GM23338 (cell line): ENCODE measurements at regions not wholly inside any gene's neighbourhood (a gene's known extent, or its start where the extent isn't known, plus 50 kb on each side); places are given as distances from the start of the nearest gene placed in this dataset.

Experiments used
- ATAC-seq: fragments of 200-7000 bp; cut with Tn5 transposase; 3 replicates; pipeline ENCODE4 v1.9.1; 2020
- DNase-seq: peaks from one replicate; pipeline ENCODE4 v3.0.0-alpha.2; 2015; ENCODE audit warnings: low spot score
- H2AFZ ChIP-seq: fragments of 200-600 bp; sonication (generic); 2 replicates; pipeline ENCODE4 v1.8.0; 2016; ENCODE audit warnings: antibody characterized with exemption, mild to moderate bottlenecking, moderate library complexity
- H3F3A ChIP-seq: fragments of 200-600 bp; sonication (generic); replicated peaks from 2 replicates; pipeline ENCODE4 v1.8.0; 2017; ENCODE audit warnings: antibody characterized with exemption, mixed run types, low read depth
- H3K27ac ChIP-seq: fragments of 200-600 bp; sonication (generic); 2 replicates; pipeline ENCODE4 v1.6.1; 2016; ENCODE audit warnings: low read depth
- H3K27me3 ChIP-seq: fragments of 200-600 bp; sonication (generic); 2 replicates; pipeline ENCODE4 v1.8.0; 2016; ENCODE audit warnings: mild to moderate bottlenecking, mixed run types, moderate library complexity; ENCODE audit not compliant: insufficient read depth
- H3K36me3 ChIP-seq: fragments of 200-600 bp; sonication (generic); 2 replicates; pipeline ENCODE4 v1.8.0; 2016; ENCODE audit warnings: mild to moderate bottlenecking; ENCODE audit not compliant: insufficient read depth
- H3K4me1 ChIP-seq: fragments of 200-600 bp; sonication (generic); 2 replicates; pipeline ENCODE4 v1.8.0; 2016; ENCODE audit warnings: mild to moderate bottlenecking, moderate library complexity; ENCODE audit not compliant: insufficient read depth
- H3K4me2 ChIP-seq: fragments of 200-600 bp; sonication (generic); 2 replicates; pipeline ENCODE4 v1.7.1; 2017; ENCODE audit warnings: mixed run types
- H3K4me3 ChIP-seq: fragments of 200-600 bp; sonication (generic); 2 replicates; pipeline ENCODE4 v1.6.1; 2016; ENCODE audit warnings: mixed run types
- H3K79me2 ChIP-seq: fragments of 200-600 bp; sonication (generic); replicated peaks from 2 replicates; pipeline ENCODE4 v1.8.0; 2017; ENCODE audit warnings: mild to moderate bottlenecking; ENCODE audit not compliant: insufficient read depth
- H3K9me2 ChIP-seq: fragments of 200-600 bp; sonication (generic); 2 replicates; pipeline ENCODE4 v1.8.0; 2017; ENCODE audit not compliant: insufficient read depth
- H4K20me1 ChIP-seq: fragments of 200-600 bp; sonication (generic); replicated peaks from 2 replicates; pipeline ENCODE4 v1.8.0; 2017; ENCODE audit warnings: mild to moderate bottlenecking; ENCODE audit not compliant: insufficient read depth
- H3K27ac Mint-ChIP-seq: 2 replicates; pipeline ENCODE4 v1.8.0; 2020; ENCODE audit warnings: inconsistent platforms, mild to moderate bottlenecking, moderate library complexity, mixed read lengths
- H3K27me3 Mint-ChIP-seq: 3 replicates; pipeline ENCODE4 v1.8.0; 2022; ENCODE audit warnings: low read depth, mild to moderate bottlenecking, moderate library complexity, mixed read lengths, inconsistent platforms; ENCODE audit not compliant: insufficient read depth, poor library complexity
- H3K36me3 Mint-ChIP-seq: 3 replicates; pipeline ENCODE4 v1.8.0; 2021; ENCODE audit warnings: low read depth, mild to moderate bottlenecking, inconsistent platforms, moderate library complexity, mixed read lengths
- H3K4me1 Mint-ChIP-seq: 3 replicates; pipeline ENCODE4 v1.8.0; 2020; ENCODE audit warnings: mild to moderate bottlenecking, inconsistent platforms, mixed read lengths
- H3K4me3 Mint-ChIP-seq: 3 replicates; pipeline ENCODE4 v1.8.0; 2021; ENCODE audit warnings: moderate library complexity, mild to moderate bottlenecking, inconsistent platforms, mixed read lengths
- H3K9me3 Mint-ChIP-seq: 3 replicates; pipeline ENCODE4 v1.8.0; 2020; ENCODE audit warnings: moderate library complexity, mild to moderate bottlenecking, inconsistent platforms, mixed read lengths
- CREB1 ChIP-seq: fragments of 250-450 bp; sonication (Bioruptor Pico); IDR thresholded peaks from 2 replicates; pipeline ENCODE4 v1.5.0; 2020; ENCODE audit warnings: low read depth, mild to moderate bottlenecking, moderate library complexity
- CTCF ChIP-seq, 2 experiments: fragments of 200-600 bp in 1 of 2; sonication (generic) in 1 of 2; conservative IDR thresholded peaks; 2 replicates each; pipeline versions ENCODE4 v1.5.1 to v1.6.1; 2016 to 2017; ENCODE audit warnings: antibody characterized with exemption in 2 of 2, low read depth in 2 of 2, mild to moderate bottlenecking in 2 of 2, moderate library complexity in 1 of 2
- ETS1 ChIP-seq: IDR thresholded peaks from 2 replicates; pipeline ENCODE4 v1.6.1; 2016; ENCODE audit warnings: antibody characterized with exemption
- EZH2 ChIP-seq: fragments of 200-600 bp; sonication (generic); IDR thresholded peaks from one replicate; pipeline ENCODE4 v1.8.0; 2017; ENCODE audit warnings: antibody characterized with exemption, mild to moderate bottlenecking, low read depth; ENCODE audit not compliant: unreplicated experiment
- EZH2phosphoT487 ChIP-seq: fragments of 200-600 bp; sonication (generic); IDR thresholded peaks from one replicate; pipeline ENCODE4 v1.8.1; 2018; ENCODE audit warnings: antibody characterized with exemption; ENCODE audit not compliant: unreplicated experiment
- JUNB ChIP-seq: IDR thresholded peaks from one replicate; pipeline ENCODE4 v1.6.1; 2016; ENCODE audit warnings: antibody characterized with exemption; ENCODE audit not compliant: unreplicated experiment
- NANOG ChIP-seq: IDR thresholded peaks from 2 replicates; pipeline ENCODE4 v1.6.1; 2016; ENCODE audit warnings: antibody characterized with exemption, borderline replicate concordance
- POLR2AphosphoS5 ChIP-seq: IDR thresholded peaks from 2 replicates; pipeline ENCODE4 v1.6.1; 2016; ENCODE audit warnings: antibody characterized with exemption, low read depth
- REST ChIP-seq: IDR thresholded peaks from one replicate; pipeline ENCODE4 v1.6.1; 2018; ENCODE audit warnings: antibody characterized with exemption; ENCODE audit not compliant: unreplicated experiment
- STAT1 ChIP-seq: IDR thresholded peaks from one replicate; pipeline ENCODE4 v1.6.1; 2016; ENCODE audit warnings: antibody characterized with exemption; ENCODE audit not compliant: unreplicated experiment
- ZNF114 ChIP-seq: fragments of 250-450 bp; sonication (Bioruptor Pico); IDR thresholded peaks from 2 replicates; pipeline ENCODE4 v1.5.0; 2020; ENCODE audit warnings: mild to moderate bottlenecking, moderate library complexity
- ZNF331 ChIP-seq: fragments of 250-450 bp; sonication (Bioruptor Pico); IDR thresholded peaks from 2 replicates; pipeline ENCODE4 v1.5.0; 2020; ENCODE audit warnings: low read depth, mild to moderate bottlenecking, moderate library complexity
- ZNF462 ChIP-seq: fragments of 250-450 bp; sonication (Bioruptor Pico); IDR thresholded peaks from 2 replicates; pipeline ENCODE4 v1.5.0; 2020; ENCODE audit warnings: mild to moderate bottlenecking, moderate library complexity

- TF ChIP-seq POLR2AphosphoS5 (no peak), JUNB (no peak), EZH2 (no peak), EZH2phosphoT487 (no peak), ZNF114 (CRISPR knock-in tag) (no peak)
These were observed 84.7 kb upstream of the OLFM1 start (continued) for GRCh38 chr9:135002802-135003201.

GRCh38 chr9:135004772-135005171 is 82.7 kb upstream of the OLFM1 start:
- no peak overlapping the region for H3K27ac ChIP-seq
- no peaks in the 10 kb centered on the region for H3K9me2 ChIP-seq
- no peaks in the 10 kb centered on the region for H3F3A ChIP-seq
- H3K4me3 ChIP-seq, result no peak overlapping the region
- no peaks in the 10 kb centered on the region for H3K79me2 ChIP-seq
- no peaks in the 10 kb centered on the region for H3K27me3 Mint-ChIP-seq
- no peaks in the 10 kb centered on the region for H3K27me3 ChIP-seq
- H3K36me3 ChIP-seq, result peaks cover 12% of the 10 kb centered on the region; the same call in 1 of the 2 replicates
- no peak overlapping the region for H2AFZ ChIP-seq
- H4K20me1 ChIP-seq, result no peaks in the 10 kb centered on the region
- H3K4me1 ChIP-seq, result no peaks in the 10 kb centered on the region
- peaks cover 18% of the 10 kb centered on the region for H3K36me3 Mint-ChIP-seq
- DNase-seq (no peak), ATAC-seq (no peak)
- H3K9me3 Mint-ChIP-seq, result peaks cover 42% of the 10 kb centered on the region
- H3K4me1 Mint-ChIP-seq, result no peaks in the 10 kb centered on the region
- no peak overlapping the region for H3K4me2 ChIP-seq
- TF ChIP-seq POLR2AphosphoS5, result no peak
- TF ChIP-seq EZH2, result no peak
- no peak for TF ChIP-seq ZNF331 (CRISPR knock-in tag)
- no peak for TF ChIP-seq REST
- TF ChIP-seq CREB1, result no peak
- TF ChIP-seq ZNF114 (CRISPR knock-in tag), result no peak
- TF ChIP-seq EZH2phosphoT487, result no peak
- TF ChIP-seq NANOG, result no peak
- no peak for TF ChIP-seq ETS1
- TF ChIP-seq ZNF462 (CRISPR knock-in tag), result no peak
- TF ChIP-seq STAT1, result no peak
- TF ChIP-seq CTCF (conservative IDR thresholded peaks at IDR 0.05; ENCODE audit: low read depth in 2 of 2), result no peak
- TF ChIP-seq JUNB, result no peak
- no peak overlapping the region for H3K4me3 Mint-ChIP-seq
- H3K27ac Mint-ChIP-seq, result no peak overlapping the region
